Kidney tubule cell (primary cell): ENCODE measurements at regions not wholly inside any gene's neighbourhood (a gene's known extent, or its start where the extent isn't known, plus 50 kb on each side); places are given as distances from the start of the nearest gene placed in this dataset.

Source experiments
- DNase-seq: peaks from one replicate; pipeline ENCODE4 v3.0.0-alpha.2; 2018; ENCODE audit warnings: low spot score

- no peak for DNase-seq
Observed at GRCh38 chr11:42593441-42593840, 718.4 kb upstream of the API5 start.

DNA sequence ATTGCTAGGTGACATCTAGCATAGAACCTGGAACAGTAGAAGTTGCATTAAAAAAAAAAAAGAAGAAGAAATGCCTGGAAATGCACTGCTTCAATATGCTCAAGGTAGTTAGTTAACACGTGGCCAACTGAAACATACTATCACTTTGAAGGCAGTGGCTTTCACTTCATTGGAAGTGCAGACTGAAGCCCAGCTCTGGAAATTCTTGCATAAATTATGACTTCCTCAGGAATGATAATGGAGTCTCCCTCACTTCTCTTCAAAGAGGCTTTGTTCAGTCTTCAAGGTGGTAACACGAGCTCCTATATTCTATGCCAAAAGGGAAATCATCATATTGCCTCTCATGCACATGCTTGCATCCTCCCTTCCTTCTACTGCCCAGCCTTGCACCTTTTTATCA is 715.9 kb upstream of the API5 start:
- no peak for DNase-seq

- DNase-seq: no peak
Observed at GRCh38 chr11:42596576-42597145, 715.1 kb upstream of the API5 start.

GRCh38 chr11:42598341-42598740 is 713.5 kb upstream of the API5 start:
- no peak for DNase-seq

DNA sequence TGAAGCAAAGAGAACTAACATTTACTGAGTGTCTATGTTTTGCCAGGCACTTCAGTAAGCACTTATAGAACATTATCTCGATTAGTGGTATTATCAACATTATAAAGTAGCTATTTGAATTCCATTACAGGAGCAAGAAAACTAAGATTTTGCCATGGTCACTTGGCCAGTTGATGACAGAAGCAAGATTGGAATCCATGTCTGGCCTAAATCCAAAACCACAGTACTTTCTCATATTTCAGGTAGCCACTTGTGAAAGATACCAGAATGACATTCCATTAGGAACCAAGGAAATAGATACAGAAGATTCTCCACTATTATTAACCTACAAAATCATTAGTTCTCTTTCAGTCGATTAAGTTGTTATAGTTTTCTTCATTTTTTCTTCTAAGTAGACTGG is 691.0 kb upstream of the API5 start:
- DNase-seq: peak; percentile 52

GRCh38 chr11:42625757-42626665 is 685.8 kb upstream of the API5 start:
- DNase-seq: no peak

GRCh38 chr11:42631220-42631843 is 680.5 kb upstream of the API5 start:
- peak; percentile 80 for DNase-seq

- DNase-seq: peak; percentile 3
Observed at GRCh38 chr11:42646959-42647358, 664.8 kb upstream of the API5 start.

DNA sequence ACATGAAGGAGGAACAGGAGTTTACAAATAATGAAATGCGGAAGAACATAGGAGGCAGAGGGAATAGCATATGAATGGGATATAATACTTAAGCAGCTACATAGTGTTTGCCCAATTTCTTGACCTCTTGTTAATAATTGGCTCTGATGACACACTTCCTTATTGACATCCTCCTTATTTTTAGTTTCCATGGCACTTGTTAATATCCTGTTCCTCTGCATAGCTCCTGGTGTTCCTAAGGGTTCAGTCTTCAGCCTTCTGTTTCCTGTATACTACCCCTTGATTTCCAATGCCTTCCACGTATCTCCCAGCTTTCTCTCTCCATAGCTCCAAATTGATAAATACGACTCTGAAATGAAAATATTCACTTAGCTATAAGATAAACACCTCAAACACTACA is 663.8 kb upstream of the API5 start:
- peak; percentile 80 for DNase-seq

GRCh38 chr11:42651621-42652020 is 660.2 kb upstream of the API5 start:
- DNase-seq: no peak

DNA sequence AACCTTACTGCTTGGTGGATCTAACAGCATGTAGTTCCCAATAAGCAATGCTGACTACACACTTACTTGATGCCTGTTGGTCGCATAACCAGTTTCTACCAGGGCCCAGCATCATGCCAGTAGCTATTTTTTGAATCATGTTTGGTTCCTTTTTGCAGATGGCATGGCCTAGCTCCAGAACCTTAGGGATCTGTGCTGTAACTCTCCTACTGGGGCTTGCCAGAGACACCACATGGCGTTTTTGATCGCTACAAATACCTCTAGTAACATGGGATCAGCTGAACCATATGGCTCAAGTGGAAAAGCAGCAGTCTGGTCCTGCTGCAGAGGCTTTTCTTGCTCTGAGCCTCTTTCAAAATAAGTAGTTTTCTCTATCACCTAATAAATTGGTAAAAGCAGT is 654.6 kb upstream of the API5 start:
- no peak for DNase-seq

DNA sequence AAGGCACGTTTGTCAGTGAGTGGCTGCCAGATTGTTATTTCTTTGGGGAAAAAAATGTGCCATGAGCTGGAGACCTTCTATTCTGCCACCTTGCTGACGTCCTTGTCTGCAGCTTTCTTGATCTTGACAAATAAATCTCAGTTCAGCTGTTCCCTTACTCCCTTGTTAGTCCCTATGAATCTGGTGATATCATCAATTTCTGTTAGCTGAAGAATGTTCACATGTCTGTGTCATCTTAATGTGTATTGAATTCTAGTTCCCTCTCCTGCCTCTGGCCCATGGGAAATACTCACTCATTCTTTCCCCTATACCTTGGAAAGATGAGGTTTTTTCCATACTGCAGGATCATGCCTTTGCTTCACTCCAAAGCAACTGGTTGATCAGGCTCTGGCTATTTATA is 649.9 kb upstream of the API5 start:
- DNase-seq: no peak

GRCh38 chr11:42669248-42669976 is 642.4 kb upstream of the API5 start:
- no peak for DNase-seq

GRCh38 chr11:42674436-42674835 is 637.4 kb upstream of the API5 start:
- DNase-seq: no peak

DNA sequence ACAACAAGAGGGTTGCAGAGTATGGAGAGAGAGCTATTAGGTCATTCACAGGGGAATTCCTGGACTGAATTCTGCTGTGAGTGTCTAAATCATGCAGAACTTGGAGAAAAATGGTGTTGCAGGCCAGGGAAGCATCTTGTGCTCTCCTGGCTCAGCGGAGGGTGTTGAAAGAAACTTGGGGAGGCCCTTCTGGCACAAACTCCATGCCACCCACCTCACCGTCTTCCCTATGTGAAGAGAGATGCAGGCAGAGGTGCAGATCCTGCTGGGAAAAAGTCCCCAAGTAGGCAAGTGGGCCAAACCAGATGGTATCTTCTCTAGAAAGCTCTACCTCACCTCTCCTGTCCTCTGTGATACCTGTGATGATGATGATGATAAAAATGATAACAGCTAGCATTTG is 604.3 kb upstream of the API5 start:
- no peak for DNase-seq

DNA sequence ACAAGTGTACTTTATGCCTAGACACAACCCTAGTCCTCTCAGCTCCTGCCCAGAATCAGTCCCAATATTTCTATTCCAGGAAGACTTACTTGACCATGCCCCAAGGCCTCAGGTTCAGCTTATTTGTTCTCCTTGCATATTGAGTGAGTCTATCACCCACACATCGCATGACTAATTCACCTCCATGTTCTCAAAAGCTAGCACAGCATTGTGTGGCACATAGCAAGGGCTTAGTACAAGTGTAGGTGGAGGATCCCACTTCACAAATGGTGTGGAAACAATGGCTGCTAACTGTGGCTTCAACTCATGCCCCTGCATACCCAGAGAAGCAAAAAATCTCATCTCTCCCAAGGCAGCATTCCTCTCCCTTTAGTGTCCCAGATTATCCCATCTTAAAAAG is 602.6 kb upstream of the API5 start:
- DNase-seq: no peak

DNA sequence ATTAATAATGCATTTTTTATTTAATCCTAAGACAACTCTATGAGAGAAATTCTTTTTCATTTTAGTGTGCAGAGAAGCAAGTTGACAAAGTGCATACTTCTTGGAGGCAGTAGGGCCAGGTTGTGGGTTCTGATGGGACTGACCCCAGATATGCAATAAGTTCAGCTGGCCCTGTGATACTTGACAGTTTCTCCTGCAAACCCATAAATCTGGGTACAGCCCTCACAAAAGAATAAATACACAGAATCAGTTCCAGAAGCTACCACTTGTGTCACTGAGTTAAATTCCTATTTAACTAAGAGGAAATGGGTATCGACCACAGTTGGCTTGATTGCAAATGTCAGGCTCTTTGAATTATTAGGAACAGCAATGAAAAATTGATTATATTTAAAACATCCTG is 598.5 kb upstream of the API5 start:
- no peak for DNase-seq

- DNase-seq: no peak
Observed at GRCh38 chr11:42713753-42714152, 598.0 kb upstream of the API5 start.

GRCh38 chr11:42720716-42721563 is 590.9 kb upstream of the API5 start:
- DNase-seq: no peak

- no peak for DNase-seq
Observed at GRCh38 chr11:42727879-42728278, 583.9 kb upstream of the API5 start.

DNA sequence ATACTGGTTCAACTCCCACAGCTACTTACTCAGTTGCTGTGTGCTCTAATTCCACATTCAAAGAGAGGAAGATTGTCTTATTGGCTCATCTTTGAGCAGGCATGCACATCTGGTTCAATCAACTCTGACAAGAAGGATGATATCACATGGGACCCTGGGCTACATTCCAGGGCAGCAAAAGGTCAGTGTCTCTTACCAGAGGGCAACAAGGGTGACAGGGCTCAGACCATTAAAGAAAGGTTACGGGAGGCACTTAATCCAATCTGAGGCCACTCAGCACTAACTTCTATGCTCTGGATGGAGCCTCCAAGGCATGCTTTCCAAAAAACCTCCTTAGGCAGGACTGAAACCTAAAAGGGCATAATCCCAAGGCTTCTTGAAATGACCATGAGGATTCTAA is 549.4 kb upstream of the API5 start:
- no peak for DNase-seq

DNA sequence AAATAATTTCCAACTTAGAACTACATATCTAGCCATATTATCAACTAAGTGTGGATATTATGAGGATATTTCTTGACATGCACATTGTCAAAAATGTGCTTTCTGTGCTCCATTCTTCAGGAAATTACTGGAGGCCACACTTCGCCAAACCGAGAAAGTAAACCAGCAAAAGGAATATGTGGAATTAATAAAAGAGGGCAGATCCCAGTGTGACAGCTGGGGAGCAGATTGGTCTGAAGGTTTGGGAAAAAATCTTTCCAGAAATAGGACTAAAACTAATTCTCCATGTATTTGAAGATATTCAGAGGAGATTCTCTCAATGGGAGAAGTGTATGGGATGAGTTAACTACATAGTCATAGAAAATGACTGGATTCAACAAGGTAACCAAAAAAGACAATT is 546.9 kb upstream of the API5 start:
- DNase-seq: no peak
